PC-3 (cell line): ENCODE measurements at regions not wholly inside any gene's neighbourhood (a gene's known extent, or its start where the extent isn't known, plus 50 kb on each side); places are given as distances from the start of the nearest gene placed in this dataset.

ENCODE experiments used
- ATAC-seq: fragments of 200-7000 bp; cut with Tn5 transposase; 2 replicates; pipeline ENCODE4 v1.9.1; 2020; ENCODE audit warnings: mild to moderate bottlenecking, moderate library complexity
- BruUV-seq: library from RNA; stranded (reverse); fragments of 400-500 nt; replicated peaks from 2 replicates; lab custom pipeline; 2021; lab: Mats Ljungman, UMichigan
- CTCF ChIA-PET: fragments of 300-600 bp; sonication (Branson Sonifier 250); formaldehyde crosslinking; loops from one replicate; lab custom pipeline; 2022; ENCODE audit warnings: antibody characterized with exemption; lab: Charles Lee
- POLR2A ChIA-PET: fragments of 300-600 bp; sonication (Branson Sonifier 250); formaldehyde crosslinking; loops from one replicate; lab custom pipeline; 2022; ENCODE audit warnings: antibody characterized with exemption; ENCODE audit not compliant: unreplicated experiment; lab: Charles Lee
- DNase-seq: peaks from one replicate; pipeline ENCODE4 v3.0.0-alpha.2; 2015
- H2AFZ ChIP-seq: fragments of 300-600 bp; sonication (generic); 2 replicates; pipeline ENCODE4 v1.6.0; 2016; ENCODE audit warnings: antibody characterized with exemption, low read length
- H3F3A ChIP-seq: fragments of 300-600 bp; sonication (generic); one replicate; pipeline ENCODE4 v1.6.0; 2017; ENCODE audit warnings: antibody characterized with exemption, low read length, control low read depth, mild to moderate bottlenecking; ENCODE audit not compliant: unreplicated experiment
- H3K27ac ChIP-seq: fragments of 300-600 bp; sonication (generic); 2 replicates; pipeline ENCODE4 v1.5.1; 2016; ENCODE audit warnings: mild to moderate bottlenecking, low read length
- H3K27me3 ChIP-seq: fragments of 300-600 bp; sonication (generic); 2 replicates; pipeline ENCODE4 v1.6.1; 2016; ENCODE audit warnings: low read length, mixed read lengths
- H3K36me3 ChIP-seq: fragments of 300-600 bp; sonication (generic); 2 replicates; pipeline ENCODE4 v1.6.1; 2016; ENCODE audit warnings: low read depth, mixed run types, low read length, mixed read lengths
- H3K4me1 ChIP-seq: fragments of 300-600 bp; sonication (generic); 2 replicates; pipeline ENCODE4 v1.5.1; 2016; ENCODE audit warnings: low read length; ENCODE audit not compliant: insufficient read depth
- H3K4me2 ChIP-seq: fragments of 300-600 bp; sonication (generic); 2 replicates; pipeline ENCODE4 v1.6.0; 2016; ENCODE audit warnings: low read length
- H3K4me3 ChIP-seq: fragments of 300-600 bp; sonication (generic); 2 replicates; pipeline ENCODE4 v1.5.1; 2016; ENCODE audit warnings: mild to moderate bottlenecking, low read length, mixed read lengths
- H3K79me2 ChIP-seq: fragments of 300-600 bp; sonication (generic); 2 replicates; pipeline ENCODE4 v1.6.1; 2017; ENCODE audit warnings: low read length, mixed read lengths
- H3K9ac ChIP-seq: fragments of 300-600 bp; sonication (generic); 2 replicates; pipeline ENCODE4 v1.6.0; 2016; ENCODE audit warnings: mild to moderate bottlenecking, low read length
- H3K9me2 ChIP-seq: fragments of 300-600 bp; sonication (generic); replicated peaks from 2 replicates; pipeline ENCODE4 v1.6.1; 2016; ENCODE audit warnings: mixed run types, low read length, mixed read lengths
- H3K9me3 ChIP-seq: fragments of 300-600 bp; sonication (generic); 2 replicates; pipeline ENCODE4 v1.6.1; 2016; ENCODE audit warnings: low read length, mixed read lengths
- H4K20me1 ChIP-seq: fragments of 300-600 bp; sonication (generic); 2 replicates; pipeline ENCODE4 v1.6.1; 2016; ENCODE audit warnings: low read length, mixed read lengths
- EZH2 ChIP-seq: fragments of 300-600 bp; sonication (generic); IDR thresholded peaks from one replicate; pipeline ENCODE4 v1.6.1; 2017; ENCODE audit warnings: antibody characterized with exemption, mild to moderate bottlenecking, low read length; ENCODE audit not compliant: unreplicated experiment
- EZH2phosphoT487 ChIP-seq: fragments of 300-600 bp; sonication (generic); IDR thresholded peaks from 2 replicates; pipeline ENCODE4 v1.6.1; 2018; ENCODE audit warnings: mild to moderate bottlenecking, antibody characterized with exemption, low read length, borderline replicate concordance
- intact Hi-C: fragments of 100-400 bp; cut with micrococcal nuclease; formaldehyde crosslinking; loops from 2 replicates; pipeline ENCODE4 v1.9.0; 2023
- TF ChIP-seq, protein P1 (sequence below): fragments of 300-600 bp; sonication (generic); conservative IDR thresholded peaks from 2 replicates; pipeline ENCODE4 v1.5.1; 2017; ENCODE audit warnings: antibody characterized with exemption, low read depth, mild to moderate bottlenecking, low read length

GRCh38 chr18:72601944-72602343 is 57.8 kb upstream of the CBLN2 start:
- Histone ChIP-seq H4K20me1 (no peaks in the 10 kb centered on the region), H2AFZ (no peak overlapping the region), H3K9ac (no peak overlapping the region), H3K4me2 (no peak overlapping the region), H3K4me3 (no peak overlapping the region), H3K27ac (no peak overlapping the region), H3K9me2 (no peaks in the 10 kb centered on the region), H3K36me3 (no peaks in the 10 kb centered on the region), H3K4me1 (no peaks in the 10 kb centered on the region), H3F3A (no peaks in the 10 kb centered on the region), H3K9me3 (no peaks in the 10 kb centered on the region), H3K79me2 (no peaks in the 10 kb centered on the region), H3K27me3 (no peaks in the 10 kb centered on the region)
- intact Hi-C loops: loop anchor here (5.0 kb wide), 1 partner anchor 1760 kb away; no protein-coding TSS in a partner anchor
- TF ChIP-seq, protein P1, sequence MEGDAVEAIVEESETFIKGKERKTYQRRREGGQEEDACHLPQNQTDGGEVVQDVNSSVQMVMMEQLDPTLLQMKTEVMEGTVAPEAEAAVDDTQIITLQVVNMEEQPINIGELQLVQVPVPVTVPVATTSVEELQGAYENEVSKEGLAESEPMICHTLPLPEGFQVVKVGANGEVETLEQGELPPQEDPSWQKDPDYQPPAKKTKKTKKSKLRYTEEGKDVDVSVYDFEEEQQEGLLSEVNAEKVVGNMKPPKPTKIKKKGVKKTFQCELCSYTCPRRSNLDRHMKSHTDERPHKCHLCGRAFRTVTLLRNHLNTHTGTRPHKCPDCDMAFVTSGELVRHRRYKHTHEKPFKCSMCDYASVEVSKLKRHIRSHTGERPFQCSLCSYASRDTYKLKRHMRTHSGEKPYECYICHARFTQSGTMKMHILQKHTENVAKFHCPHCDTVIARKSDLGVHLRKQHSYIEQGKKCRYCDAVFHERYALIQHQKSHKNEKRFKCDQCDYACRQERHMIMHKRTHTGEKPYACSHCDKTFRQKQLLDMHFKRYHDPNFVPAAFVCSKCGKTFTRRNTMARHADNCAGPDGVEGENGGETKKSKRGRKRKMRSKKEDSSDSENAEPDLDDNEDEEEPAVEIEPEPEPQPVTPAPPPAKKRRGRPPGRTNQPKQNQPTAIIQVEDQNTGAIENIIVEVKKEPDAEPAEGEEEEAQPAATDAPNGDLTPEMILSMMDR: no peak
- TF ChIP-seq EZH2: no peak
- no peak for TF ChIP-seq EZH2phosphoT487
- ATAC-seq (no peak), DNase-seq (no peak)
- CTCF ChIA-PET: no interaction called here
- POLR2A ChIA-PET: no interaction called here
- BruUV-seq: no TSS peak

DNA sequence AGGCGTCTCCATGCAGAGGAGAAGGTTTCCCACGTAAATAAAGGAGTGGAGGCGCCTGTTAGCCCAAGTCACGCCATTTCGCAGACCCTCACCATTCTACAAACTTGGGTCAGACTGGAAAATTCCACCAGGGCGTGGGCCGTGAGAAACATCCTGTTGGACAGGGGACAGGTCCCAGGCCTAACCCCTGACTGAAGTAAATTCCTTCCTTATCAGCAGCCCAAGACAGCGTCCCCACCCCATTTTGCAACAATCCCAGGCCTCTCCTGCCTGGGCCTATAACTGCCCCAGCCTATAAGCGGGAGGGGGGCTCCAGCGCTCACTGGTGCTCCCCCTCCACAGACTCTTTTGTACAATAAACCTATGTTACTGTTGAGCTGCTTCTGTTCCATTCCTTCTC is 57.3 kb upstream of the CBLN2 start:
- H3K27me3 ChIP-seq: no peaks in the 10 kb centered on the region
- no peaks in the 10 kb centered on the region for H4K20me1 ChIP-seq
- DNase-seq (no peak), ATAC-seq (no peak)
- no peak for TF ChIP-seq EZH2phosphoT487
- no peak for TF ChIP-seq EZH2
- TF ChIP-seq, protein P1: no peak
- H3K9ac ChIP-seq: no peak overlapping the region
- no TSS peak for BruUV-seq
- H3K9me3 ChIP-seq: no peaks in the 10 kb centered on the region
- ChIA-PET POLR2A (no interaction called here), CTCF (no interaction called here)
- no peaks in the 10 kb centered on the region for H3K79me2 ChIP-seq
- intact Hi-C loops: loop anchor here (5.0 kb wide), 1 partner anchor 1761 kb away; no protein-coding TSS in a partner anchor
- H3K9me2 ChIP-seq: no peaks in the 10 kb centered on the region
- H3K36me3 ChIP-seq: no peaks in the 10 kb centered on the region
- H3K4me1 ChIP-seq: no peaks in the 10 kb centered on the region
- H3K4me2 ChIP-seq: no peak overlapping the region
- no peaks in the 10 kb centered on the region for H3F3A ChIP-seq
- no peak overlapping the region for H3K4me3 ChIP-seq
- H3K27ac ChIP-seq: no peak overlapping the region
- no peak overlapping the region for H2AFZ ChIP-seq
